Suppressor macrophage treated with lipopolysaccharide for 1 hour (primary cell): ENCODE measurements at regions not wholly inside any gene's neighbourhood (a gene's known extent, or its start where the extent isn't known, plus 50 kb on each side); places are given as distances from the start of the nearest gene placed in this dataset.

Experiments
- DNase-seq, 3 donors: peaks; one replicate each; pipeline ENCODE4 v3.0.0-alpha.2; 2020 to 2022

GRCh38 chr4:14865031-14865366 lies 137.3 kb upstream of the CPEB2 start:
- DNase-seq = no peak

GRCh38 chr4:14865804-14866203 lies 136.5 kb upstream of the CPEB2 start:
- no peak for DNase-seq

- no peak for DNase-seq
Observed at GRCh38 chr4:14867847-14868246, 134.4 kb upstream of the CPEB2 start.

GRCh38 chr4:14868426-14869395 lies 133.6 kb upstream of the CPEB2 start:
- peak in 2 of 3 donors; percentile 19 to 47 for DNase-seq

DNA sequence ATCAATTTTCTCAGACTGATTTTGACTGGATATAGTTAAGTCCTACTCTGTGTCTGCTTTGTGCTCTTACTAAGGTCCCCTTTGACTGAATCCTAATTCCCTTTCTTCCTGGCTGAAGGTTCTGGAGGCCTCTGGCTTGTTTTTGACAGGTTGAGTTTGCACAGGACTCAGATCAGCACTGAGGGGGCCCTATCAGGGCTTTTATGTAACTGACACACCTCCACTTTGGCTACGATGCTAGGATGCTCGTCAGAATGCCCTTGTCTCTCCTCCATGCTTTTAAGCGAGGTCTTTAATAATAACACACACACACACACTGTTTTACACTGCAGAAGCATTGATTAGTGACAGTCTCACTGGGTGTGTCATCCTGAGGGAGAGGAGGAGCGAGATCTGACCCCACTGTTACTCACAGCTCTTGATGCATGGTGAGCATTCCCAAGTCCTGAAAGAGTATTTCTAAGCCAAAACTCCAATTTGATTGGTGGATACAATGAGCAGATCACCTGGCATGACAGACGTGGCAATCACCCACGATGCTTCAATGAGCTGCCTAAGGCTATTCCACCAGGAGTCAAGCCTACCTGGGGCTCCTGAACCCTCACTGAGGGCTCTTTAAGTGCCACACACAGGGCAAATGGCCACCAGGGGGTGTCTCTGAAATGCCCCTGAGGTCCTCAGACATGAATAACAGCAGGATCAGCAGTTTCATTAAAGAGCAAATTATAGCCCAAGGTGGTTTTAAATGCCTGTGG lies 130.4 kb upstream of the CPEB2 start:
- peak; percentile 54 to 74 (median 62) for DNase-seq

DNA sequence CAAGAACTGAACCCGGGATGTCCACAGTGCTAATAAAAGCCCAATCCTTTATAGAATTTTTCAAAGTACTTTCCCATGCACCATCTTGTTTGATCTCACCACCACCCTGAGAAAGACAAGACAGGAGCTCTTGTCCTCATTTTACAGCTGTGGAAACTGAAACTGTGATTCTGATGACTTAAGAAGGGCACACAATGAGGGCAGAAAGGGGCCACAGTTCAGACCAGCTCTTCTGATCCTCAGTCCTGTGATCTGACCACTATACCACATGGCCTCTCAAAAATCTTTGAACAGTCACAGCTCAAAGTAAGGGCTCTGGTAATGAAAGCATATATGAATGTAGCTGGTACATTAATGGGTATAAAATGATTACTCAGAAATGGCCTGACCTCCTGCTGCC lies 127.3 kb upstream of the CPEB2 start:
- peak in 2 of 3 donors; percentile 23 to 63 for DNase-seq

DNA sequence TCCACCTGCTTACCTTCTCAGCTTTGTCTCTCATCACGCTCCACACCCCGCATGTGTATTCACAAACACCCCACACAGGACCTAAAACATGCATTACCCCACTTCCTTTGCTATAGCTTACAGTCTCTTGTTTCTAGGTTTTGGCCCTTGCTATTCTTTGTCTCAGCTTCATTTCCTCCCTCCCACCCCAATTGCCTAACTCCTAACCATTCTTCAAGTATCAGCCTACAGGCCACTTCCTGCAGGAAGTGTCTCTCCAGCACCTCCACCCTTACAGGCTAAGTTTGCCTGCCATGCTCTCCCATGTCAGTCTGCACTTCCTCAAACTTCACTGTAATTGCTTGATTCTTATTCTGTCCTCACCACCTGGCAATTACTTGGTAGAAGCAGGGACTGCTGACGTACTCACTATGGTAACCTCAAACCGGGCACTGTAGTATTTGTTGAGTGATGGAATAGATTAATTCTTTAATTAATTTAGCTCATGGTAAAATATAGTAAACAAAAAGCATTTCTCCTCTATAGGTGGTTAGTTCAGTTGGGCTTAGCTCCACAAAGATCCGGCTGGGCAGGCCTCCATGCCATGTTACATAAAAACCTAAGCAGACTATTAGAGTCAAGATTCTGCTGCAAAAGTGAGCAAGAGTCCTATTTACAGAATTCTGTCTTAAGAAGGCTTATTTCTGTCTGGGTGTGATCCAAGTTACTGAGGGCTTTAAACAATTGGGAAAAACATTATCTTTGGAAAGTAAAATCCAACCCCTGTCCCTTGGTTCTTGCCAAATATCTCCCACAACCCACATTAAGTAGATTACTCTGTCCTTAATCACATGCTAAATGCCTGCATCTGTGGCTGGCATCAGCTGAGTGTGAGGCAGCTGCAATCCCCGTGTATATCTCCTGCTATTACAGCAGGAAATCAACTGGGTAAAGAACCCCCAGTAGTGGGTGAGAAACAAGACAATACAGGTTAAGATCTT lies 124.7 kb upstream of the CPEB2 start:
- peak; percentile 80 to 87 (median 83) for DNase-seq

- no peak for DNase-seq
Observed at GRCh38 chr4:14878681-14879080, 123.6 kb upstream of the CPEB2 start.

DNA sequence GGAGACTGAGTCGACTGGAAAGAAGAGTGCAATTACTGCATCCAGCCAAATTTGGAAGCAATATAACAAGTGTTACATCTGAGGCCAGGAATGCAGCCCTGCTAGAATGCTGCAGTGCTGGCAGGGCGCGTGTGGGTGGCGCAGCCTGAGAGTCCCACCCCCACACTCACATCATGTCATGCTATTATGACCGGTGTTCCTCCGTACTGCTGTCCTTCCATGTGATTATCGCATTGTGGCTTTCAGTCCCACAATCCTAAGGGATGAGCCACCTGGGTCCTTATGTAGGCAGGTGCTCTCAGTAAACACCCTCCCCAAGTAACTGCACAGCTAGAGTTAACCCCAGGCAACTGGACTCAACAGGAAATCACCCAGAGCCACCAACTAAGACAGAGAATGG lies 122.6 kb upstream of the CPEB2 start:
- peak in 2 of 3 donors; percentile 40 to 64 for DNase-seq

DNA sequence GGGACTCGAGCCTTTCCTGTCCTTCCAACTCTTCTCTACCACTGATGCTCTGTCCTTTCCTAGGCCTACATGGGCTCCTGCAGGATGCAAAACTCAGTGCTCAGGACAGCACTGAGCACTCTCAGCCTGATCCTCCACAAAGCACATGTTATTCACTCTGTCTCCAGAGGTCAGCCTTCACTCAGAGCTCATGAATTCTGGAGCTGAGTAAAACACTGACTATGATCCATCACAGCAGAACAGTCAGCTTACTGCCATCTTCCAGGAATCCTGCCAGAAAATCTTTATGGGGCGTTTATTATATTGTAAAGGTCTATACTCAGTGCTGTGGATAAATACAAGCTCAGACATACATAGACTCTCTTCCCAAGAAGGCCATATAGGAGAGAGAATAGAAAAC lies 121.5 kb upstream of the CPEB2 start:
- no peak for DNase-seq

DNA sequence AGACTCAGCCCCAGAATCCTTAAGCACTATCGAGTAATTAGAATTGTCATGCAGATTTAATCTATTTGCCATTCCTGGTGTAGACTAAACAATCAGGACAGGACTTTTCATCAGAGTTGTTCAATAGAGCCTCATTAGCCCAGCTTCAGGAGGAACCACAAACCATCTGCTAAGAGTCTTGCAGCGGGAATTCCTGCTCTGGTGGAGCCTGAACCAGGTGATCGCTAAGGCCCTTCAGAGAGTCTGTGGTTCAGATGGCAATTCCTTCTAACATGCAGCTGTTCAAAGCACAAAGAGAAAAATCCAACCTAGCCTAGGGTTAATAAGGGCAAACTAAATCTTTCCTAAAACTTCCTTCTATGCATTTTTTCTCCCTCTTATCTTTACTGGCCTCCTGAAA lies 119.1 kb upstream of the CPEB2 start:
- no peak for DNase-seq

GRCh38 chr4:14883661-14884060 lies 118.6 kb upstream of the CPEB2 start:
- no peak for DNase-seq

DNA sequence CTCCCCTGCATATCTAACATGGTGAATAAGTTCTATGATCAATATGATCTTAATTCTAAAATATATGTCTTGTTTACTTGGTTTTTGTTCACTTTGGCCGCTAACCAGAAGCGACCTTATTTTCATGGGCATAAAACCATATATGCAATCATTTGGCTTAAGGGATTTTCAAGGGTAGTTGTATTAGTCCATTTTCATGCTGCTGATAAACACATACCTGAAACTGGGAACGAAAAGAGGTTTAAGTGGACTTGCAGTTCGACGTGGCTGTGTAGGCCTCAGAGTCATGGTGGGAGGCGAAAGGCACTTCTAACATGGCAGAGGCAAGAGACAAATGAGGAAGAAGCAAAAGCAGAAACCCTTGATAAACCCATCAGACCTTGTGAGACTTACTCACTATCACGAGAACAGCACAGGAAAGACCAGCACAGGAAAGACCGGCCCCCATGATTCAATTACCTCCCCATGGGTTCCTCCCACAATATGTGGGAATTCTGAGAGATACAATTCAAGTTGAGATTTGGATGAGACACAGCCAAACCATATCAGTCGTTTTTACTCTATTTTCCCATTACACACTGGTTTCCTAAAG lies 114.3 kb upstream of the CPEB2 start:
- DNase-seq = peak; percentile 85 to 90 (median 89)

GRCh38 chr4:14888790-14889572 lies 113.3 kb upstream of the CPEB2 start:
- DNase-seq = peak; percentile 69 to 74 (median 73)

DNA sequence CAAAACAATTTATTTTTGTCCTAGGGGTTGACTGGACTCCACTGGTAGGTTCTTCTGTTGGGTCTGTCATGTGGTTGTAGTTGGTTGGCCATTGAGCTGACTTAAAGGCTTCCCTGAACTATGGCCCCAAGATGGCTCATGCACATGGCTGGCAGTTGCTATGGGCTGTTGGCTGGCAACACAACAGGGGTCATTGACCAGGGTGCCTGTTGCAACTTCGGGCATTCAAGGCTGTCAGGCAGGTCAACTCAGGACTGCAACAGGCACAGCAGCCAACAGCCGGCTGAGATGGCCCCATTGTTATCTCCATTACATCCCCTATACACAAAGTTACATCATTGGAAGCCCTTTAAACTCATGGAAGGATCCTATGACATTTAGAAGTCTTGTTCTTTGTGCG lies 109.7 kb upstream of the CPEB2 start:
- no peak for DNase-seq

- no peak for DNase-seq
Observed at GRCh38 chr4:14893713-14894112, 108.6 kb upstream of the CPEB2 start.

DNA sequence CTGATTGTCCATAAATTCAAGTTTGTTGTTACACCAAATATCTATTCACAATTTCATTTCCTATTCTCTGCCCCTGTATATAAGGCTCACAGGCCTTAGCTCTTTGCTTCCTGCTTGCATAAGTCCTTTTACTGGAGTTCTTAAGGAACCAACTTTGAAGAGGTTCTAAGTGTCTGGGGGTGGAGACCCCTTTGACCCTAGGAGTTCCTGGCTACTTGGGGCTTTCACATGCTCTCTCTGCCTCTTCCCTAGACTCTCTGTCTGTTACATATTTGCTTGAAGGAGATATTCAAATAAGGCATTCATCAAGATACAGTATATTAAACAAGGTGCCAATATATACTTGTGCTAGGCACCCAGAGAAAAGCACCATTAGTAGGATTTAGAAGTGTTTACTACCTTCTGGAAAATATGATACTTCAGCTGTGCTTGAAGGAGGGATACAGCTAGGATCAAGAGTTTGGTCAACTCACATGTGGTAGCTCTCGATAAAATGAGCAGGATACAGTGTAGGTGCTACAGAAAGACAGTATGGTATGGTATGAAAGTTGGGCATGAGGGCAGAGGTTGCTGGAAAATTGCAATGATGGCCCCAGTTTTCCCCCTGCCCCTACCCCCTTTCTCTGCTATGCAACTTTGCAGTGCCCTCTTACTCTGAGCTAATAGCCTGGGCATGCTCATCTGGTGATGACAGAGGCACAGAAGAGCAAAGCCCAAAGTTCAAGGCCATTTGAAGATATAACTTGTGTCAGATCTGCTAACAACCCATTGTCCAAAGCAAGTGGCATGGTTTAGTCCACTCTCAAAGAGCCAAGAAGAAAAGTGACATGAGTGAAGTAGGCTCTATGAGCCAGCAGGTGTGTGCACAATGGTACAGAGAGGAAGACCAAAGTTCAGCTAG lies 107.6 kb upstream of the CPEB2 start:
- DNase-seq = no peak

- DNase-seq = no peak
Observed at GRCh38 chr4:14896656-14897175, 105.6 kb upstream of the CPEB2 start.

DNA sequence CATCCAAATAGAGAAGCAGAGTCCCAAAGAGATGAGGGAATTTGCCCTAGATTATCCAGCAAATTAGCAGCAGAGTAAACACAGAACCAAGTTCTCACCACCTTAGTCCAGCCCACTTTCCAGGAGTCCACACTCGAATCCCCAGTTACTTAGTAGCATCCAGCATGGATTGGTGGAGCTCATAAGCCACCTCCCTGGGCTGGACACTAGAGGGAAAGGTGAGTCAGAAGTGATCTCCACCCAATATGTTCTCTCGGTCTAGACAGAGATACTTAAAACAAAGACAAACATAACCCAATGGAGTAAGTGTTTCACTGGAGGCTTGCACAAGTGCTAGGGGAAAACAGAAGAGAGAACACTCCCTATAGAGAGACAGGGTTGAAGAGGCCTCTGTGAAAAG lies 105.1 kb upstream of the CPEB2 start:
- no peak for DNase-seq

- DNase-seq = no peak
Observed at GRCh38 chr4:14898989-14899388, 103.3 kb upstream of the CPEB2 start.
